ENCODE measurements at regions not wholly inside any gene's neighbourhood (a gene's known extent, or its start where the extent isn't known, plus 50 kb on each side); places are given as distances from the start of the nearest gene placed in this dataset.
A peak's percentile ranks its signal among the peaks of the same experiment; 100 is the strongest.

DNA sequence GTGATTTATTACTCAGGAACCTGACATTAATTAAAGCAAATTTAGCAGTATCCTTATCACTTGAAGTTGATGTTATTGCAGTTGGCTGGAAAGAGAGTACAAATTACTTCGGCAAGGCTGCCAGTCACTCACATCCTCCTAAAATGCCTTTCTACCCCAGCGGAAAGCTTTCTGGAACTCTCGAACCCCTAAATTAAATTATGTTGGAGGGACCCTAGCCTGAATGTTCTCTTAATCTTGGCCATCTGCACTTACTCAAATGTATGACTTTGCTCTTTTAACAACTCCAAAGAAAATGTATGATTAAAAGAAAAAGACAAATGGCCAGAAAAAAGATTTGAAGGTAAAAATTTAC lies 242.6 kb upstream of the USP25 start:
- FAIRE-seq: no peak

DNA sequence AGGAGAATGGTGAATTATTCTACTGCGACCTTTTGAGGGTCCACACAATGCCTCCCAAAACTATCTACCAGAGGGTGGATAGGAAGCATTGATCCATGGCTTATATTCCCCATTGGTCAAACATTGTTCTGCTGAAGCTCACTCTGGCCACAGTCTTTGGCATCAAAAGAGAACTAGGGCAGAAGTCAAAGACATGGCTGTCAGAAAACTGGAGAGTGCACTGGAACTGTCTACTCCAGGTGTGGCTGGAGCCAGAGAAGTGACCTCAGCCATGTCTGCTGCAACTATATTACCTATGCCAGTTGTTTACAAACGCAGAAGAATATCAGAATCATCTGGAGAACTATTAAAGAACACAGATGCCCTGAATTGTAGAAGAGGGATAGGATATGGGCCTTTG lies 238.7 kb upstream of the USP25 start:
- no peak for FAIRE-seq

DNA sequence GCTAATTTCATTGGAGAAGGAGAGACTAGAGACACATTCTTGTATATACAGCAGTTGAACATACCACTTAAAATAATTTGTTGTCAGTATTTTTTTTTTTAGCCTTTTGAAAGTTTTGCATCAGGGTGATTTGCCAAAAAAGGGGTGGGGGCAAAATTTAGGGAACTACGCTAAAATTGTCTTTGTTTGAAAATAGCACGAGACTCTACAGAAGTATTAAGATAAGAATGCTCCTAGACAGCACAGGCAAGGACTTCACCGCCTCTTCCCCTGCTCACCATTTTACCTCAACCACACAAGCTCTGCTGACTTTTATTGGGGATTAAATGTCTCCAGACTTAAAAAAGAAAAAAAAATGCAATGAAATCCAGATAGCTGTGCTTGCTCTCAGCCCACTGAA lies 236.1 kb upstream of the USP25 start:
- FAIRE-seq: no peak

DNA sequence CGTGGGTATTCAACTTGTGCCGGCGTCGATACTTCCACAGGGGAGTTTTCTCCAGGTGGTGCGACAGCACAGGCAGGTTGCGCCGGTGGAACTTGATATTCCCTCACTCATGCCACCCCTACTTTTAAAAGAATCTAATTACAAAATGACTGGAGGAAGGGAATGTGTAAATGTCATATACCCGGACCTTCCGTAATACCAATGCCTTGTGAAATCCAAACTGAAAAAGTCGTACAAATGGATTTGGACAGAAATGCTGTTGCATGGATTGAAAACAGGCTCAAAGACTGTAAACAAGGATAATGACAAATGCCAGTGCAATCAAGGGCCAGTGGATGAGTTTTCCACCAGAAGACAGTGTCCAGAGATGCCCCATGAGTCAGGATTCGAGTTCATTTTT lies 235.3 kb upstream of the USP25 start:
- no peak for FAIRE-seq

DNA sequence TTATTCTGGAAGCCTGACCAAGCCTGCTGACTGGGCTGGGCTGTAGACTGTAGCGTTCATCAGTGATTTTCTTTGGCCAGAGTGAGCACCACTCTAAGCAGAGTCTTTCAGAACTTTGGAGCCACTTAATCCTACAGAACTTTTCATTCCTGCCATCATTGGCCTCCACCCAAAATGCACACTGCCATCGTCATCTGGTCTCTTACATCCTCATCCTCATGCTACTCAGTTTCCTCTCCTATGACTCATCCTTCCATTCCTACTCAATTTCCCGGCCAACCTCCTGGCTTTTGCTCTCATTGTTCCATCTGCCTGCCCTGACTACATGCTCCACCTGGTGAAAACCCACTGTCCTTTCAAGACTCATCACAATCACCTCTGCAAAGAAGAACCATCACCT lies 233.8 kb upstream of the USP25 start:
- no peak for FAIRE-seq

DNA sequence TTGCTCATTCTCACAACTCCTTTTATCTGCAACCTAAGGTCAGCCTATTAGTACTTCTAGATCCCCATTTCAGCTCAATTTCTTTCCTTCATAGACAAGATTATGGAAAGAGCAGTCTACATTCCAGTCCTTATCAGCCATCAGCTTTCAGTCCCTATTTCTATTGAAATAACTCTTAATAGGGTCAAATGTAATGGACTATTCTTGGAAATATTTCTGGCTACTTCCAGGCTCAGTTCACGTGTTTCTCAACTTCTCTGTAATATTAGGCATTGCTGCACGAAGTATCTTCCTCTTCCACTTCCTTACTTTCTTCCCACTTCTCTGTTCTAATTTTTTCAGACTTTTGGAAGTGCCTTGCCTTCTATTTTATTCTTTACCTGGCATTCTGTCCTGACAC lies 232.9 kb upstream of the USP25 start:
- FAIRE-seq: no peak

DNA sequence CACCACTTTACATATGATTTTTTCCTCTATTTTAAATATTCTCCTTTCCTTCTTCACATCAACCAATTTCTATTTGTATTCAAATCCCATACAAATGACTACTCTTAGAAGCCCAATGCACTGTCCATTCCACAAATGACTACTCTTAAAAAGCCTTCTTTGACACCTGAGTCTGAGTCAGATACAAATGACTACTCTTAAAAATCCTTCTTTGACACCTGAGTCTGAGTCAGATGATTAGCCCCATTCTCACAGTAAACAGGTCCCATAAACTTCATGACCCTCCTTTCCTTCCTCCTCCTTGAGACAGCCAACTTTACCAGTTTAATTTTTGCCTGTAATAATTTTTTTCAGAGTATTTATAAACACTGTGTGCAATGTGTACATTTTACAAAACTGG lies 231.3 kb upstream of the USP25 start:
- FAIRE-seq: no peak

DNA sequence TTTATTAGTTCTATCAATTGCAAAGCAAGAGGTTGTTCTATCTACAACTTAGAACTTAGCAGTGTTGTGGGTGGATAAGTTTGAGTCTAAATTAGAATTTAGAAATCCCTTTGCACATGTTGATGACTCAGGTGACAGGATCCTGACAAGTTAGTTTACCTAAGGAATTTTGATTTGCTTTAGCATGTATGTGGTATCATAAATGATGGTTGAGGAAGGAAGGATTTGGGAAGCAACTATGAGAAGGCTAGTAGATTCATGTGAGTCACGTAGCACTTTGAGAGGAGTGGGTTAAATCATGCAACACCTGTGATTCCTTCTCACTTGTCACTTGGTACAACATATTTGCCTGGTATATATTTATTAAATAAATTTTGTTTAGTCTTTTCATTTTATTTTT lies 223.7 kb upstream of the USP25 start:
- FAIRE-seq: no peak

DNA sequence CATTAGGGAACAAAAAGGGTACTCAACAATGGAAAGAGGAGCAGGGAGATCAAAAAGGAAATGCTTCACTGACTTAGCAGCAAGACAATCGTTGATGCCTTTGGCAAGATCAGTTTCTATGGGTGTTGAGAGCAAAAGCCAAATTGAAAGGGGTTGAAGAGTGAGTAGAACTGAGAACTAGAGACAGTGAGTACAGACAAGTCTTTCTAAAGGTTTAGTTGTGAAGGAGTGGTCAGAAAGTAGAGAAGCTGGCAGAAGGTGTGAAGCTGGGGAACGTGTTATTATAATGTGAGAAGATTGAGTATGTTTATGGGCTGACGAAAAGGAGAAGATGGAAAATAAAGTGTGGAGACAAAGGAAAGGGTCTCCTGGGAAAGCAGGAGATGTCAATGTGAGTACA lies 221.2 kb upstream of the USP25 start:
- no peak for FAIRE-seq

DNA sequence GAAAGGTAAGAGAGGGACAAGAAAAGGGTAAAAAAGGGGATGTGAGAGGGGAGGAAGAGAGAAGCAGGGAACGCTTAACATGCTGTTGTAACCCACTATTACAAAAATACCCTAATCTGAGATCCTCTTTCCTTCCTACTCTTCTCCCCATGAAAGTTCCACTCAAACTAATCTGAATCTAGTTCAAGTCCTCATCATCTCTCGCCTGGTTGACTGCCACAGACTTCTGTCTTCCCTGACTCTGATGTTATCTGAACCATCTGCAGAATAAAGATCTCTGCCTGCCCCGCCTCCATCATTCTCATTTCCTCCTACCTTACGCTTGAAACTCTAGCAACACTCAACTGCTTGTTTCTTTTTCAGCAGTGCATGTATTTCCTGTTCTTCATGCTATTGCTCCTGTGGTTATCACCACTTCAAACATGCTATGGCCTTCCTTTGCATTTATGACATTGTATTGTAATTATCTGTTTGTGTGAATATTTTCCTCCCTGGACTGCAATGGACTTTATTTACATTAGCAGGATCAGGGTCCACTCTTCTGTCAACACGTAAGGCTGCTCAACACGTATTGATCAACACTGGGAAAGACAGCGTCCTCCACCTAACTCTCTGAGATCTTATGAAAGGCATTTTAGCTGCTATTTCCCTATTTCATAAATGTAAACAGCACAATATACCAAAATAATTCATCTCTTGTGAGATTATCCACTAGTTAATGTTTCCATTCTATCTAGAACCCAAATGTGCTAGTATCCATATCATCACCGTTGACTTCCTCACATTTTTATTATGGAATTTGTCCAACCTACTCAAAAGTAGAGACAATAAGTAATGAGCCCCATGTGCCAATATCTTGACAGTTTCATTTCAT lies 215.5 kb upstream of the USP25 start:
- no peak for FAIRE-seq

DNA sequence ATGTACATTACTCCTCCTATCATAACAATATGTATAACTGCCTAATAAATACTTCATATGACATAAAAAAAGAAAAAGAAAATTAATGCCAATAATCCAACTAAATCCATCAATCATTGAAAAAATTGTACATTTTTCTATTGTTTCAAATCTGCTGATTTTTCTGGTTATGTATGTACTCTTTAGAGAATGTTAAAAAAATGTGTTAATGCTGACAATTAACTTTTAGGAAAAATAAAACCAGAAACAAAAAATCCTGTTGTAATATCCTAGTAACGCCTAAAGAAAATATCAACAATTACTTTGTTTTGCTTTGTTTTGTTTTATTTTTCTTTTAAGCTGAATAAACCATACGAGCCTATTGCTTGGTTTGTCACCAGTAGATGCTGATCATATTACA lies 213.9 kb upstream of the USP25 start:
- FAIRE-seq: peak; percentile 89

DNA sequence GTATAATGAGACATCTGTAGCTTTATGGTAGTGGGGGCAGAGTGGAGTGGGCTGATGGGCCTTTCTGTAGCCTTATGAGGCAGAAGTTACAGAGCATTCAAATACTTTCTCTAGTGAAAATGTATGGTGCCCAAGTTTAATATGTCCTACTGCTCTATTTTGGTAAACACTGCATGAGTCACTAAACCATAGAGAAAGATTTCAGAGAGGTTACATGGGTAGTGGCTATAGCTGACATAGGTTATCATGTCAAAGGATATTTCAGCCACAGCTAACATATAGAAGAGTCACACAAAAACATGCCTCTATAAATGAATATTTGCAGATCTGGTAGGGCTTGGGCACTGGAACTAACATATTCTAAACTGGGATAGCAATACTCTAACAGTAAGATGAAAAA lies 212.4 kb upstream of the USP25 start:
- FAIRE-seq: no peak

DNA sequence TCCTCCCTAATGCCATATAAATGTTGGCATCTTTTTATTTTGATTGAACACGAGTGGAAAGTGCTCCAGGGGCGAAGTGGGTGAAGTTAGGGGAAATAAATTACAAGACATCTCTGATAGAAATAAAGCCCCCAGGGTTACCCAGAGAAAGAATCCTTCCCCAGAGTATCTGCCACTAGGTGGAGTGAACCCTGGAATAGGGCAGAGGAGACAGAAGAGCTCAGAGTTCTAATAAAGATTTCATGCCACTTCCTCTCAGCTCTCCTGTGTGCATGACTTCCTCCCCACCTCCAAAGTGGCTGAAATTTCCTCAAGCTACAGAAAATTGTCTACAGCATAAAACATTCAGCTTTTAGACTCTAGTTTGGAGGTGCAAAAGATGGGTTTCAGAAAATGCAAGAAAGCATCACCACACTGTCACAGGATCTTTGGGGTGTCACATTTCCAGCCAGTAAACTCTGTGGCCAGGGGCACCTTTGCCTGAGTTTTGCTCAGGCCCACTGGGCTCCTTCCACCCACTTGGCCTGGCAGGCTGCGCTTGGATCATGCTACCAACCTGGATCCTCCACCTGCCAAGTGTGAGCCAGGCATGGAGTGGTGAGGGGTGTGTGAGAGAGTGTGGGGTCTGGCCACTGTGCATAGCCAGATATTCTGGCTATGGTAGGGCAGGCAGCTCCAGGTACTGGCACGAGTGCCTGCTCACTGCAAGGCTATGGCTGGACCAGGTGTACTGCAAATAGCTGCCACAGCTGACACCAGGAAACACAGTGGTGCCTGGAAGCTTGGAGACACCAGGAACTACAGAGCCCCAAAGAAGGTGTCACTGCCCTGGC lies 208.8 kb upstream of the USP25 start:
- no peak for FAIRE-seq

DNA sequence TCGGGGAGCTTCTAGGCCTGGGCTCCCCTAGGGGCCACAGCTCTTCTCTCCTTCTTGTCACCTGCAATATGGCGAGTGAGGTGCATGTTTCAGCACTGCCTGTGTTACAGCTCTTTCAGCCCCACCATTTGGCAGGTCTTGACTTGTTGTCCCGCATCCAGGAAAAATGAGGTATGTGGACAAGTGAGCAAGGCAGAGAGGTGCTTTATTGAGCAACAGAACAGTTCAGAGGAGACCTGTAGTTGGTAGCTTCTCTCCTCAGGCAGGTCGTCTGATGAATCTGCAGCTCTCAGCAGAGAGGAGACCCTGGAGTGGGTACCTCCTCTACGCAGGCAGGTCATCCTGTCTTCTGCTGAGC lies 208.2 kb upstream of the USP25 start:
- FAIRE-seq: no peak

DNA sequence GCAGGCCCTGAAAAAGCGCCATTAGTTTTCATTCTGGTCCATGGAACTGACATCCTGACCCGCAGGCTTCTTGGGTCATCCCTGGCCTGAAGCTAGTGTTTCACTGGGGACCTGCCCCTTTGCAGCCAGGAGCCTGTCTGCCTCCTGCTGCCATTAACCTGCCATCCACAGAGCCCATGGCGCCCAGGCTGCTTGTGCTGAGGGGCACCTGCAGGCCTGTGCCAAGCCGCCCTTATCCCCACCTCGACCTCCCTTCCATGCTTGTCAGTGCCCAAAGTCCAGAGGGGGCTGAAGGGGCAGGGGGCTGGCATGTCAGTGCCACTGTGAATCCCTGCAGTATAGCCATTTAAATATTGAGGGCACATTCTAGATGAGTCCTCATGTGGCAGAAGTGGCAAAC lies 207.6 kb upstream of the USP25 start:
- no peak for FAIRE-seq

DNA sequence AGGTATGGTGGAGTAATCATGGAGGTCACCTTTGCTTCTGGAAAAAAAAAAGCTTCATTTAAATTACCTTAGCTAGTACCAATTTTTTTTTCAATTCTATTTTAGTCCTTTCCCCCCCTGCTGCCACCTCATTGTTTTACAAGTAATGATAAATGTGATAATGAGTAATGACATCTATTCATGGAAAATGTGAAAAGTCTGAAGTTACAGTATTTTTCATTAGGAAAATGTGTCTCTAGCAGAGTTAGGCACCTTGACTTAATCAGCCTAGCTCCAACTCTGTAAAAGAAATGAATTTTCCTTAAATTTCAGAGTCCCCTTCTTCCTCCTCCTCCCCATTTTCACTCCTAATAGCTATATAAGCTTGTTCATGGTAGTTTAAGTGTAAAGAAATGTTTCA lies 204.9 kb upstream of the USP25 start:
- no peak for FAIRE-seq

DNA sequence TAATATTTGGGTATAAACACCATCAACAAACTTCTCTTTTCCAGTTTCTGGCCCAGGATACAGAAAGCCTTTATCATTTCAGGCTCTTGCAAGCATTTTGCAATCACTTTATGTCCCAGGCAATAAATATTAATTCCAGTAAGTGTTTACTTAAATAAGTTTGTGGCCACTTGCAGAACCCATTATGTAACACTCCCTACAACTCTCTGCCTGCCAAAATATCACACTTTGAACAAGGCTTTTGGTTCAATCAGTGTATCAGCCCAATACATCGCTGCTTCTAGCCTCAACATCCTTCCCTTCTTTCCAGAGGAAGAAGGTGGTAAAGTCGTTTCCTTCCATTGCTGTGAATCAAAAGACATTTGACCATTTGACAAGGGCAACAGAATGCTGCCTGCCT lies 203.0 kb upstream of the USP25 start:
- FAIRE-seq: no peak

DNA sequence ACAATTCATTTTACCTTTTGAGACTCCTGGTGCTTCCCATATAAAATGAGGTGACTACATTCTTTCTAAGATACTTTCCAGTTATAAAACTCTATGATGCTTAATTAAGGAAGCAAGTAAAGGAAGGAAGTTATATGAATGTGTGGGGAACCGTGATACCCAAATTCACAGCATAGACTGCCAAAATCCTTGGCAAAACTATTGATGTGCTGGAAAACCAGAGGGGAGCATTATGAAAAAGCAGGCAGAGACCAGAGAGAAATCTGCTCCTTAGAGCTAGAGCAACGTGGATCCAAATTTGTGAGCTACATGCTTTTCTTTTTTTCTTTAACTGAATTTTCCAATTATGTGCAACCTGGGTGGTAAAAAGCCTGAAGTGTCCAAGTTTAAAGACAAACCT lies 201.4 kb upstream of the USP25 start:
- no peak for FAIRE-seq

DNA sequence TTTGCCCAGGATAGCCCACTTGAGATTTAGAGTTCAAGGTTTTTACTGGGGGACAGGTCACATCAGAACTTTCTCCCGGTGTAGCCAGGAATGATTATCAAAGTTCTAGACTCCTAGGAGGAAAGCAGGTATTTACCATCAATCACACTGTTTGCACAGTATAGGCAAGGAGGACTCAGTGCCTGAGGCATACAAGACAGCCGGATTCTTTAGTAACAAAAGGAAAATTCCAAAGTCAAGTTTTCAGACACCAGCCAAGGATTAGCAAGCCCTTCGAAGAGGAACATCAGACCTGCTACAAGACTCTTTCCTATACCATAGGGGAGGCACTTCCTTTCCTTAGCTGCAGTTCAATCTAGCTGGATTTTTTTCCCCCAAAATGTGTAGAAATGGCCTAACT lies 197.8 kb upstream of the USP25 start:
- FAIRE-seq: no peak

DNA sequence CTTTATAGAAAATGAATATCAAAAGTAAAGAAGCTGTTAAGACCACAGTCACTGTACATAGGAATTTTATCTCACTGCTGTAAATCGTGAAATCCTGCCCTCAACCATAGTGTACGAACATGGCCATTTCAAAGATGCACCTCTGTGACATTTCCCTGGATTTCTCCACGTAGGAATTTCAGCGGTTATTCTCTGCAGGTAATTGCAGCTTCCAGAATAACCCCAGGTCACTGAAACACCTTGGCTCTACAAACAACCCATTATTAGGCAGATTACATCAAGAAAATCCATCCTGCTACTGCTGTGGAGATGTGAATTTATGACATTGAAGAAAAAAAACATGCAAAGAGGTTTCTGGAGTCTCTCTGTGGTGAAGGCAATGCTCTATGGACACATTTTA lies 196.2 kb upstream of the USP25 start:
- no peak for FAIRE-seq

DNA sequence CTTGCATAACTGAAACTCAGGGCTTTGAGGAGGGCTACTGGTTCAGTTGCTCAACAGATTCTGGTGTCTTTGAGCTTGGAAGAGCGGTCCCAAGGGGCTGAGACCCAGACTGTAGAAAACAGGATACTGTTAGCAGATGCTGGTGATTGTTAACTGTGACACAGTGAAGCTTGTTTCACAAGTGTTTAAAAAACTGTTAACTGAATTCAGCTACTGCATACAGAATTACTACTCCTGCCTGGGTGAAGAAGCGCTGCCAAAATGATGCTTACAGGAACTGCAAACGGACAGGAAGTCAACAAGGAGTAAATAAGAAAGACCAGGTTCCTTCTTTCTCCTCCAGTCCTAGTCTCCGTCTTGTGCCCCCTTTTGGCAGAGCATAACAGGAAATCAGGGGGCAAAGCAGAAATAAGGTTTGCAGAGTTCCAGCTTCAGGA lies 195.3 kb upstream of the USP25 start:
- FAIRE-seq: no peak

DNA sequence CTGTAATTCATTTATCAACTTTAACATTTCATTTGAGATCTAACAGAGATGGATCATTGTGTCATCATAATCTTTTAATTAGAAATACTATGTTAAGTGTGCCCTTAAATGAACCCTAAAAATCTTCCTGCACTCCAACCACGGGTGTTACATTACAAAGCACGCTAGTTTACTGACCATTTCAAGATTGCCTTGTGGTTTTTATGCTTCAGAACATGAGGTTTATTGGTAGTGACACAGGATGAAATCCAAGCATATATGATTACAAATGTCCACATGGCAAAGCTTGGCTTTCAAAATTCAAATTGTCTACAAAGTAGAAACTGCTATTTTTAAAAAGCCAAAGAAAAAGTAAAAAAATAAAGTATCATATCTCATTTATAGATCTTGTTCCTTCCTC lies 190.4 kb upstream of the USP25 start:
- FAIRE-seq: no peak

DNA sequence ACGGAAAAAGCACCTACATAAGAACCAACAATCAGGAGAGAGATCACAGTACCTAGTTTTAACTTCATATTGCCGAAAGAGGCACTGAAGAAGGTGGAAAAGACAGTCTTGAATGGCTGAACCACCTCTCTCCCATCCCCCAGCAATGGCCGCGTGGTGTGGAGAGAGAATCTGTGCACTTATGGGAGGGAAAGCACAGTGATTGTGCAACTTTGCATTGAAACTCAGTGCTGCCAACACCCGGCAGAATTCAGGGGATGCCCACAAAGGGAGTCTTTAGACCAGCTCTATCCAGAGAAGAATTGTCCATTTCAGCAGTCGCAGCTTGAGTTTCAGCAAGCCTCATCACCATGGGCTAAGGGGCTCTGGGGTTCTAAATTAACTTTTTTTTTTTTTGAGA lies 186.3 kb upstream of the USP25 start:
- no peak for FAIRE-seq

DNA sequence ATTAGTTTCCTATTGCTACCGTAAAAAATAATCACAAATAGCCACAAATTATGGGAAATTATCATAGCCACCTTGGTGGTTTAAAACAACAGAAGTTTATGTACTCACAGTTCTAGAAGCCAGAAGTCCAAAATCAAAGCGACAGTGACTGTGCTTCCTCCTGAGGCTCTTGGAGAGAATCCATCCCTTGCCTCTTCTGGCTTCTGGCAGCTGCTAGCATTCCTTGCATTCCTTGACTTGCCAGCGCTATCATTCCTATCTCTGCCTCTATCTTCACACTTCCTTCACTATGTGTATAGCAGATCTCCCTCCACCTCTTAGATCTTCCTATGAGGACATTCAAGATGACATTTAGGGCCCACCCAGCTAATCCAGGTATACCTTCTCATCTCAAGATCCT lies 180.1 kb upstream of the USP25 start:
- no peak for FAIRE-seq

All from endometrium (tissue), 2 donors.